H1 (cell line): ENCODE measurements at regions not wholly inside any gene's neighbourhood (a gene's known extent, or its start where the extent isn't known, plus 50 kb on each side); places are given as distances from the start of the nearest gene placed in this dataset.

ENCODE experiments used
- CTCF ChIA-PET: fragments of 300-600 bp; sonication (Branson Sonifier 250); formaldehyde crosslinking; loops from one replicate; lab custom pipeline; 2021; ENCODE audit not compliant: partially characterized antibody; lab: Charles Lee
- POLR2A ChIA-PET: fragments of 300-600 bp; sonication (Branson Sonifier 250); formaldehyde crosslinking; loops from one replicate; lab custom pipeline; 2021; ENCODE audit warnings: inconsistent platforms; ENCODE audit not compliant: partially characterized antibody; lab: Charles Lee
- DNase-seq, 2 experiments: peaks; one replicate each; pipeline versions ENCODE4 v3.0.0 to v3.0.0-alpha.2; 2010 to 2022; ENCODE audit warnings: low spot score in 2 of 2, low read depth in 1 of 2, mixed read lengths in 1 of 2
- FAIRE-seq: peaks from 2 replicates; lab custom pipeline; 2011; peaks lifted over from hg19 to GRCh38; lab: Jason Lieb, UNC
- H2AFZ ChIP-seq: 2 replicates; pipeline ENCODE4 v1.8.1; 2012; ENCODE audit warnings: low read length, inconsistent platforms
- H2AK5ac ChIP-seq: 2 replicates; pipeline ENCODE4 v1.6.1; 2013; ENCODE audit warnings: low read depth, low read length
- H2BK120ac ChIP-seq: replicated peaks from 2 replicates; pipeline ENCODE3; 2013; ENCODE audit warnings: low read depth, low read length, inconsistent platforms
- H2BK12ac ChIP-seq: 2 replicates; pipeline ENCODE4 v1.6.1; 2013; ENCODE audit warnings: low read depth, low read length
- H2BK15ac ChIP-seq: 2 replicates; pipeline ENCODE4 v1.6.1; 2013; ENCODE audit warnings: low read length
- H2BK20ac ChIP-seq: 2 replicates; pipeline ENCODE4 v1.6.1; 2013; ENCODE audit warnings: low read length
- H2BK5ac ChIP-seq: 2 replicates; pipeline ENCODE4 v1.6.1; 2013; ENCODE audit warnings: low read depth, low read length
- H3K14ac ChIP-seq: 2 replicates; pipeline ENCODE4 v1.6.1; 2013; ENCODE audit warnings: inconsistent platforms; ENCODE audit not compliant: insufficient read length
- H3K18ac ChIP-seq: 2 replicates; pipeline ENCODE4 v1.6.1; 2013; ENCODE audit warnings: low read length; ENCODE audit errors: extremely low read depth
- H3K23ac ChIP-seq: 2 replicates; pipeline ENCODE4 v1.6.1; 2013; ENCODE audit warnings: inconsistent platforms; ENCODE audit not compliant: insufficient read length
- H3K23me2 ChIP-seq: 2 replicates; pipeline ENCODE4 v1.6.1; 2013; ENCODE audit warnings: low read depth, low read length
- H3K27ac ChIP-seq: 2 replicates; pipeline ENCODE4 v1.6.1; 2011; ENCODE audit warnings: low read depth, low read length, inconsistent platforms
- H3K27me3 ChIP-seq, 4 experiments: replicated peaks in 1 of 4; 1 replicate in 1 of 4; 2 replicates in 3 of 4; pipeline versions ENCODE4 v1.6.1 to v1.8.1; 2011 to 2013; ENCODE audit warnings: low read length in 3 of 4, mild to moderate bottlenecking in 3 of 4, inconsistent platforms in 2 of 4, mixed read lengths in 2 of 4, moderate library complexity in 1 of 4; ENCODE audit not compliant: control insufficient read depth in 3 of 4, insufficient read depth in 3 of 4; ENCODE audit errors: extremely low read depth in 1 of 4
- H3K36me3 ChIP-seq, 4 experiments: 2 replicates each; pipeline versions ENCODE4 v1.6.1 to v1.8.1; 2011 to 2013; ENCODE audit warnings: mild to moderate bottlenecking in 4 of 4, low read length in 3 of 4, moderate library complexity in 2 of 4, control low read depth in 1 of 4, inconsistent platforms in 1 of 4; ENCODE audit not compliant: insufficient read depth in 4 of 4, control insufficient read depth in 2 of 4
- H3K4ac ChIP-seq: replicated peaks from 2 replicates; pipeline ENCODE3; 2013; ENCODE audit warnings: low read length, low read depth, mixed read lengths, inconsistent platforms; ENCODE audit not compliant: insufficient read length
- H3K4me1 ChIP-seq, 4 experiments: replicated peaks in 1 of 4; 1 replicate in 1 of 4; 2 replicates in 3 of 4; pipeline versions ENCODE4 v1.6.1 to v1.8.1; 2011 to 2013; ENCODE audit warnings: low read length in 3 of 4, inconsistent platforms in 2 of 4, mixed read lengths in 1 of 4; ENCODE audit not compliant: insufficient read depth in 4 of 4, control insufficient read depth in 3 of 4
- H3K4me2 ChIP-seq, 2 experiments: 2 replicates each; pipeline versions ENCODE4 v1.6.1 to v1.8.1; 2011 to 2013; ENCODE audit warnings: low read depth in 2 of 2, low read length in 2 of 2, control low read depth in 1 of 2, inconsistent platforms in 1 of 2, mild to moderate bottlenecking in 1 of 2; ENCODE audit not compliant: insufficient read depth in 1 of 2
- H3K4me3 ChIP-seq, 4 experiments: fragments of 200-600, 300-600 bp in 1 of 4; sonication (generic), shearing (Covaris generic), sonication (Bioruptor Twin) in 1 of 4; 2 replicates each; pipeline versions ENCODE4 v1.5.1 to v1.8.1; 2011 to 2016; ENCODE audit warnings: low read length in 4 of 4, low read depth in 3 of 4, control low read depth in 2 of 4, inconsistent platforms in 2 of 4, mild to moderate bottlenecking in 2 of 4, mixed read lengths in 1 of 4, moderate library complexity in 1 of 4; ENCODE audit not compliant: insufficient read depth in 2 of 4; ENCODE audit errors: extremely low read depth in 1 of 4
- H3K56ac ChIP-seq: replicated peaks from 2 replicates; pipeline ENCODE3; 2013; ENCODE audit warnings: low read depth, mild to moderate bottlenecking, mixed read lengths, low read length, inconsistent platforms; ENCODE audit not compliant: insufficient read length
- H3K79me1 ChIP-seq: 2 replicates; pipeline ENCODE4 v1.6.1; 2013; ENCODE audit warnings: low read depth, low read length, control low read depth
- H3K79me2 ChIP-seq, 2 experiments: 2 replicates each; pipeline versions ENCODE4 v1.6.1 to v1.8.1; 2012 to 2013; ENCODE audit warnings: low read length in 2 of 2, mild to moderate bottlenecking in 2 of 2, inconsistent platforms in 1 of 2; ENCODE audit not compliant: insufficient read depth in 2 of 2, control insufficient read depth in 1 of 2
- H3K9ac ChIP-seq, 4 experiments: replicated peaks in 1 of 4; 1 replicate in 1 of 4; 2 replicates in 3 of 4; pipeline versions ENCODE4 v1.6.1 to v1.8.1; 2011 to 2013; ENCODE audit warnings: low read depth in 3 of 4, low read length in 3 of 4, control low read depth in 2 of 4, mild to moderate bottlenecking in 2 of 4, moderate library complexity in 2 of 4, inconsistent platforms in 1 of 4; ENCODE audit errors: extremely low read depth in 1 of 4
- H3K9me3 ChIP-seq, 2 experiments: 2 replicates each; pipeline versions ENCODE4 v1.6.1 to v1.8.1; 2012 to 2013; ENCODE audit warnings: mild to moderate bottlenecking in 2 of 2, moderate library complexity in 2 of 2, control low read depth in 1 of 2, inconsistent platforms in 1 of 2, low read depth in 1 of 2, low read length in 1 of 2, mixed read lengths in 1 of 2; ENCODE audit not compliant: insufficient read depth in 2 of 2
- H4K20me1 ChIP-seq, 2 experiments: replicated peaks in 1 of 2; 2 replicates each; pipeline versions ENCODE3 to v1.8.1; 2011 to 2013; ENCODE audit warnings: inconsistent platforms in 2 of 2, low read length in 2 of 2, mild to moderate bottlenecking in 1 of 2; ENCODE audit not compliant: insufficient read depth in 2 of 2, control insufficient read depth in 1 of 2
- H4K5ac ChIP-seq: 2 replicates; pipeline ENCODE4 v1.6.1; 2013; ENCODE audit warnings: low read length, low read depth, mixed read lengths, inconsistent platforms; ENCODE audit not compliant: insufficient read length
- H4K8ac ChIP-seq: 2 replicates; pipeline ENCODE4 v1.8.0; 2013; ENCODE audit warnings: mild to moderate bottlenecking, moderate library complexity, low read length, inconsistent platforms; ENCODE audit not compliant: insufficient read depth; ENCODE audit errors: extremely low read depth
- H4K91ac ChIP-seq: replicated peaks from 2 replicates; pipeline ENCODE3; 2013; ENCODE audit warnings: low read length, mixed read lengths, inconsistent platforms; ENCODE audit not compliant: insufficient read length
- CBX8 ChIP-seq: fragments of 300-800, 300-1000 bp; sonication (generic); IDR thresholded peaks from 2 replicates; pipeline ENCODE4 v1.7.1; 2016; ENCODE audit warnings: low read depth, low read length, borderline replicate concordance
- EGR1 ChIP-seq: IDR thresholded peaks from 2 replicates; pipeline ENCODE4 v1.6.1; 2011; ENCODE audit warnings: low read depth, low read length, borderline replicate concordance
- JUN ChIP-seq: IDR thresholded peaks from 2 replicates; pipeline ENCODE4 v1.6.1; 2011; ENCODE audit warnings: low read depth, mild to moderate bottlenecking, improper control_type of control experiment, low read length
- MAX ChIP-seq: IDR thresholded peaks from 2 replicates; pipeline ENCODE4 v1.6.1; 2012; ENCODE audit warnings: inconsistent platforms
- SP4 ChIP-seq: IDR thresholded peaks from 2 replicates; pipeline ENCODE4 v1.6.1; 2012; ENCODE audit warnings: low read length, inconsistent platforms
- SUZ12 ChIP-seq: fragments of 200-600 bp; sonication (generic); IDR thresholded peaks from 2 replicates; pipeline ENCODE4 v1.6.1; 2012; ENCODE audit warnings: mild to moderate bottlenecking, inconsistent platforms, low read length, moderate library complexity, mixed read lengths
- WGBS, 2 experiments: shearing (Covaris generic) in 1 of 2; methylation state at CpG; one replicate each; pipeline versions ENCODE4 v1.1.6 to v1.1.7; 2013 to 2015; ENCODE audit warnings: low lambda C conversion rate in 2 of 2, mixed read lengths in 2 of 2, inconsistent platforms in 1 of 2, low coverage in 1 of 2, missing lambda C conversion rate in 1 of 2; ENCODE audit not compliant: insufficient replicate concordance in 2 of 2, insufficient coverage in 1 of 2, insufficient read length in 1 of 2; ENCODE audit errors: extremely low coverage in 1 of 2, missing lambda C conversion rate in 1 of 2; 5-methylcytosine and 5-hydroxymethylcytosine counted together

GRCh38 chr10:1947464-1948003 lies 210.2 kb upstream of the ADARB2 start:
- Histone ChIP-seq H3K27ac (no peak overlapping the region), H2BK15ac (no peak overlapping the region), H3K9ac (no peak overlapping the region), H3K79me1 (no peaks in the 10 kb centered on the region), H2BK20ac (no peak overlapping the region), H4K91ac (no peak overlapping the region), H3K9me3 (no peaks in the 10 kb centered on the region), H2BK12ac (no peak overlapping the region), H3K56ac (no peak overlapping the region), H3K4me1 (no peaks in the 10 kb centered on the region), H3K4me3 (no peak overlapping the region), H3K23ac (no peak overlapping the region), H4K20me1 (no peaks in the 10 kb centered on the region), H3K18ac (no peak overlapping the region), H2BK120ac (no peak overlapping the region), H3K4me2 (no peak overlapping the region), H2AK5ac (no peak overlapping the region), H2AFZ (no peak overlapping the region), H3K4ac (no peak overlapping the region), H2BK5ac (no peak overlapping the region), H3K23me2 (no peaks in the 10 kb centered on the region), H3K79me2 (no peaks in the 10 kb centered on the region), H3K36me3 (no peaks in the 10 kb centered on the region), H3K27me3 (no peaks in the 10 kb centered on the region), H3K14ac (no peak overlapping the region), H4K8ac (no peak overlapping the region), H4K5ac (no peak overlapping the region)
- 92% methylated on average over 2 of the region's 4 CpGs; no CpG with 5 or more reads in 1 of the 2 experiments for WGBS, 2 experiments
- no peak for FAIRE-seq
- no peak for TF ChIP-seq EGR1
- TF ChIP-seq JUN = no peak
- TF ChIP-seq MAX = no peak
- TF ChIP-seq CBX8 = no peak
- TF ChIP-seq SUZ12 = no peak
- TF ChIP-seq SP4 = no peak
- DNase-seq = no peak
- POLR2A ChIA-PET = no interaction called here
- CTCF ChIA-PET = no interaction called here
